ENCODE measurements at regions not wholly inside any gene's neighbourhood (a gene's known extent, or its start where the extent isn't known, plus 50 kb on each side); places are given as distances from the start of the nearest gene placed in this dataset.
"Not testable (repeated sequence)": the region's sequence is repeated elsewhere in the genome, so short reads cannot be mapped to it uniquely, and the experiment has no call there.

- TF ChIP-seq CTCF (conservative IDR thresholded peaks at IDR 0.05; ENCODE audit: low read length), result no peak
- DNase-seq (ENCODE audit: low read depth), result no peak
These were observed 205.3 kb downstream of the DEPDC1B start for GRCh38 chr5:60494635-60495034.

GRCh38 chr5:60494144-60494543 is 205.8 kb downstream of the DEPDC1B start:
- TF ChIP-seq CTCF (conservative IDR thresholded peaks at IDR 0.05; ENCODE audit: low read length), result no peak
- H3K4me3 ChIP-seq (ENCODE audit: low read length), result no peak overlapping the region
- no peak for DNase-seq (ENCODE audit: low read depth)

More at GRCh38 chr5:60494635-60495034, 205.3 kb downstream of the DEPDC1B start:
- H3K4me3 ChIP-seq (ENCODE audit: low read length), result no peak overlapping the region

GRCh38 chr5:60493372-60493771 is 206.6 kb downstream of the DEPDC1B start:
- DNase-seq (ENCODE audit: low read depth), result no peak
- H3K4me3 ChIP-seq (ENCODE audit: low read length), result no peak overlapping the region
- no peak for TF ChIP-seq CTCF (conservative IDR thresholded peaks at IDR 0.05; ENCODE audit: low read length)

GRCh38 chr5:60492958-60493357 is 207.0 kb downstream of the DEPDC1B start:
- no peak for DNase-seq (ENCODE audit: low read depth)
- no peak overlapping the region for H3K4me3 ChIP-seq (ENCODE audit: low read length)
- no peak for TF ChIP-seq CTCF (conservative IDR thresholded peaks at IDR 0.05; ENCODE audit: low read length)

GRCh38 chr5:60492358-60492757 is 207.6 kb downstream of the DEPDC1B start:
- not testable (repeated sequence) for H3K4me3 ChIP-seq (ENCODE audit: low read length); DNase-seq (ENCODE audit: low read depth)

GRCh38 chr5:60490597-60491166 is 209.3 kb downstream of the DEPDC1B start:
- no peak for TF ChIP-seq CTCF (conservative IDR thresholded peaks at IDR 0.05; ENCODE audit: low read length)
- no peak overlapping the region for H3K4me3 ChIP-seq (ENCODE audit: low read length)
- no peak for DNase-seq (ENCODE audit: low read depth)

- TF ChIP-seq CTCF (conservative IDR thresholded peaks at IDR 0.05; ENCODE audit: low read length), result no peak
- no peak for DNase-seq (ENCODE audit: low read depth)
- H3K4me3 ChIP-seq (ENCODE audit: low read length), result no peak overlapping the region
These were observed 210.1 kb downstream of the DEPDC1B start for GRCh38 chr5:60489856-60490255.

- H3K4me3 ChIP-seq (ENCODE audit: low read length), result no peak overlapping the region
- DNase-seq (ENCODE audit: low read depth), result no peak
- TF ChIP-seq CTCF (conservative IDR thresholded peaks at IDR 0.05; ENCODE audit: low read length), result no peak
These were observed 210.6 kb downstream of the DEPDC1B start for GRCh38 chr5:60489377-60489776.

Data from AG10803 (cell line).